ENCODE measurements at regions not wholly inside any gene's neighbourhood (a gene's known extent, or its start where the extent isn't known, plus 50 kb on each side); places are given as distances from the start of the nearest gene placed in this dataset.

DNA sequence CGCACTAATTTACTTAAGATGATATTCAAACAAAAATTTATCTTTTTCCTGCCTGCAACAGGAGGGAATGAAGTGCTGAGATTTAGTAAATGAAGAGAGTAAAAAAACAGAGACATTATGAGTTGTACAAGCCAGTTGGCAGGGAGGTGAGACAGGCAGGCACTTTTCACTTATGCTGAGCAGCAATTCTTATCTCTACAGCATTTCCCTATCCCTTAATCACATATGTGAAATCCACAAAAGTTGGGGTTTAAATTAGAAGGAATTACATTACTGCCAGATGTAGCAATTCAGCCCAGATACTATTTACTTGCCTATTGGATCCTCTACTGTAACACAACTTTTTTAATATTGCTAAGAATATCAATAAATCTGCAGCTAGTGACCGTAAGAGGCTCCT lies 314.2 kb upstream of the LRP1B start:
- TF ChIP-seq CTCF (IDR thresholded peaks at IDR 0.05; ENCODE audit: extremely low read depth in 1 of 2, insufficient read depth in 1 of 2, low read depth in 1 of 2, low read length in 2 of 2) (no peak), POLR2AphosphoS5 (IDR thresholded peaks at IDR 0.05; ENCODE audit: insufficient read depth, low read depth, low read length) (no peak), EZH2 (IDR thresholded peaks at IDR 0.05; ENCODE audit: borderline replicate concordance, low read depth, low read length, severe bottlenecking) (no peak), POLR2A (IDR thresholded peaks at IDR 0.05; ENCODE audit: low read depth, low read length) (no peak), MYC (IDR thresholded peaks at IDR 0.05; ENCODE audit: low read depth, low read length) (no peak), MAX (IDR thresholded peaks at IDR 0.05; ENCODE audit: insufficient read depth, insufficient read length) (no peak), FOS (IDR thresholded peaks at IDR 0.05; ENCODE audit: borderline replicate concordance, insufficient read depth, low read length) (no peak), JUN (IDR thresholded peaks at IDR 0.05; ENCODE audit: borderline replicate concordance, insufficient read depth, insufficient read length, low read depth) (no peak), GATA2 (IDR thresholded peaks at IDR 0.05; ENCODE audit: insufficient read depth, insufficient read length, low read depth, low read length) (no peak)

All from endothelial cell of umbilical vein (primary cell).